SK-N-SH (cell line): ENCODE measurements at regions not wholly inside any gene's neighbourhood (a gene's known extent, or its start where the extent isn't known, plus 50 kb on each side); places are given as distances from the start of the nearest gene placed in this dataset.

Source experiments
- CTCF ChIA-PET: fragments of 300-600, 350-600 bp; formaldehyde crosslinking; extraction: SDS; loops from one replicate; lab custom pipeline; 2021; lab: Yijun Ruan, JAX
- POLR2A ChIA-PET: fragments of 350-600 bp; sonication (Branson Sonifier 250); formaldehyde crosslinking; extraction: SDS; loops from one replicate; lab custom pipeline; 2020; ENCODE audit warnings: antibody characterized with exemption, inconsistent platforms; lab: Yijun Ruan, JAX
- DNase-seq: peaks from one replicate; pipeline ENCODE4 v3.0.0; 2012
- H2AFZ ChIP-seq: fragments of 200-600 bp; sonication (generic); 2 replicates; pipeline ENCODE4 v1.8.1; 2016; ENCODE audit warnings: antibody characterized with exemption, mild to moderate bottlenecking, low read depth
- H3F3A ChIP-seq: fragments of 200-600 bp; sonication (generic); replicated peaks from 2 replicates; pipeline ENCODE3; 2016; ENCODE audit warnings: antibody characterized with exemption, mild to moderate bottlenecking; ENCODE audit not compliant: insufficient read depth
- H3K27ac ChIP-seq, 2 experiments: fragments of 200-500 bp in 1 of 2; fragments of 200-600 bp in 1 of 2; sonication (Bioruptor generic) in 1 of 2; sonication (generic), shearing (Covaris generic) in 1 of 2; 2 replicates each; pipeline versions ENCODE4 v1.5.1 to v1.6.1; 2014 to 2016; ENCODE audit warnings: low read depth in 2 of 2, inconsistent platforms in 1 of 2, low read length in 1 of 2, mild to moderate bottlenecking in 1 of 2, mixed read lengths in 1 of 2
- H3K27me3 ChIP-seq: fragments of 200-600 bp; sonication (generic), shearing (Covaris generic); 2 replicates; pipeline ENCODE4 v1.6.1; 2016; ENCODE audit warnings: mixed run types; ENCODE audit not compliant: insufficient read depth
- H3K36me3 ChIP-seq, 2 experiments: fragments of 200-500 bp in 1 of 2; fragments of 200-600 bp in 1 of 2; sonication (Bioruptor generic) in 1 of 2; sonication (generic) in 1 of 2; replicated peaks in 1 of 2; 2 replicates each; pipeline versions ENCODE3 to v1.5.1; 2014 to 2016; ENCODE audit warnings: low read length in 1 of 2, mild to moderate bottlenecking in 1 of 2; ENCODE audit not compliant: insufficient read depth in 2 of 2, control insufficient read depth in 1 of 2
- H3K4me1 ChIP-seq, 2 experiments: fragments of 200-500 bp in 1 of 2; fragments of 200-600 bp in 1 of 2; sonication (Bioruptor generic) in 1 of 2; sonication (generic), shearing (Covaris generic) in 1 of 2; 2 replicates each; pipeline versions ENCODE4 v1.5.1 to v1.6.1; 2014 to 2016; ENCODE audit warnings: low read depth in 1 of 2, low read length in 1 of 2, mixed run types in 1 of 2; ENCODE audit not compliant: insufficient read depth in 2 of 2, control insufficient read depth in 1 of 2
- H3K4me2 ChIP-seq: fragments of 200-600 bp; sonication (generic), shearing (Covaris generic); 2 replicates; pipeline ENCODE4 v1.6.1; 2017; ENCODE audit warnings: mixed run types
- H3K4me3 ChIP-seq, 2 experiments: fragments of 200-500 bp in 1 of 2; fragments of 200-600 bp in 1 of 2; sonication (Bioruptor generic) in 1 of 2; sonication (generic), shearing (Covaris generic) in 1 of 2; 2 replicates each; pipeline versions ENCODE4 v1.5.1 to v1.8.1; 2014 to 2016; ENCODE audit warnings: low read depth in 2 of 2, inconsistent platforms in 1 of 2, low read length in 1 of 2, mild to moderate bottlenecking in 1 of 2, mixed read lengths in 1 of 2, moderate library complexity in 1 of 2
- H3K79me2 ChIP-seq: fragments of 200-600 bp; sonication (generic); 2 replicates; pipeline ENCODE4 v1.8.1; 2017; ENCODE audit warnings: mild to moderate bottlenecking; ENCODE audit not compliant: insufficient read depth
- H3K9ac ChIP-seq: fragments of 200-600 bp; sonication (generic); 2 replicates; pipeline ENCODE4 v1.6.1; 2017; ENCODE audit warnings: mixed run types
- H3K9me2 ChIP-seq: fragments of 200-600 bp; sonication (generic); 2 replicates; pipeline ENCODE4 v1.6.1; 2017; ENCODE audit warnings: mixed run types
- H3K9me3 ChIP-seq: fragments of 200-600 bp; sonication (generic); 2 replicates; pipeline ENCODE4 v1.6.1; 2017; ENCODE audit warnings: mixed run types, mild to moderate bottlenecking, moderate library complexity
- H4K20me1 ChIP-seq: fragments of 200-600 bp; sonication (generic); 2 replicates; pipeline ENCODE4 v1.6.1; 2017; ENCODE audit warnings: mild to moderate bottlenecking, mixed run types; ENCODE audit not compliant: insufficient read depth
- CHD2 ChIP-seq: fragments of 150-350 bp; IDR thresholded peaks from 2 replicates; pipeline ENCODE4 v1.6.1; 2018; ENCODE audit warnings: low read length; ENCODE audit not compliant: partially characterized antibody
- ELF1 ChIP-seq: IDR thresholded peaks from 2 replicates; pipeline ENCODE4 v1.4.0; 2012
- EP300 ChIP-seq, 2 experiments: IDR thresholded peaks; 2 replicates each; pipeline versions ENCODE4 v1.4.0 to v1.6.1; 2012; ENCODE audit warnings: borderline replicate concordance in 1 of 2, low read depth in 1 of 2, low read length in 1 of 2
- EZH2phosphoT487 ChIP-seq: fragments of 200-600 bp; sonication (generic); IDR thresholded peaks from 2 replicates; pipeline ENCODE4 v1.6.1; 2017; ENCODE audit warnings: low read depth, mixed run types, mild to moderate bottlenecking, antibody characterized with exemption, moderate library complexity, borderline replicate concordance
- FOSL2 ChIP-seq: IDR thresholded peaks from 2 replicates; pipeline ENCODE4 v1.4.0; 2012; ENCODE audit warnings: low read depth, mild to moderate bottlenecking, moderate library complexity, borderline replicate concordance
- FOXJ3 ChIP-seq: sonication (generic); formaldehyde crosslinking; IDR thresholded peaks from 2 replicates; pipeline ENCODE4 v1.5.1; 2020; ENCODE audit warnings: mild to moderate bottlenecking, missing genetic modification reagents
- FOXM1 ChIP-seq: IDR thresholded peaks from 2 replicates; pipeline ENCODE4 v1.4.0; 2012; ENCODE audit warnings: low read depth, mild to moderate bottlenecking
- GABPA ChIP-seq: IDR thresholded peaks from 2 replicates; pipeline ENCODE4 v1.4.0; 2012; ENCODE audit warnings: low read depth, mild to moderate bottlenecking
- GATA2 ChIP-seq: sonication (generic); formaldehyde crosslinking; IDR thresholded peaks from 2 replicates; pipeline ENCODE4 v1.5.0; 2020; ENCODE audit warnings: mild to moderate bottlenecking, missing genetic modification reagents
- JUND ChIP-seq: IDR thresholded peaks from 2 replicates; pipeline ENCODE4 v1.4.0; 2012
- MEF2A ChIP-seq: IDR thresholded peaks from 2 replicates; pipeline ENCODE4 v1.4.0; 2012; ENCODE audit warnings: low read depth, borderline replicate concordance
- PBX3 ChIP-seq: IDR thresholded peaks from 2 replicates; pipeline ENCODE4; 2012
- POLR2AphosphoS5 ChIP-seq: IDR thresholded peaks from 2 replicates; pipeline ENCODE4 v1.6.1; 2012; ENCODE audit warnings: low read depth, low read length
- RCOR1 ChIP-seq: fragments of 150-350 bp; IDR thresholded peaks from 2 replicates; pipeline ENCODE4 v1.6.1; 2017; ENCODE audit warnings: antibody characterized with exemption, low read length
- REST ChIP-seq: IDR thresholded peaks from 2 replicates; pipeline ENCODE4 v1.6.1; 2012; ENCODE audit warnings: mild to moderate bottlenecking, low read depth, low read length, moderate library complexity
- RFX5 ChIP-seq: IDR thresholded peaks from 2 replicates; pipeline ENCODE4 v1.6.1; 2012; ENCODE audit warnings: mild to moderate bottlenecking, improper control_type of control experiment, low read length
- SIN3A ChIP-seq: IDR thresholded peaks from 2 replicates; pipeline ENCODE4 v1.6.1; 2012; ENCODE audit warnings: low read depth, mild to moderate bottlenecking, low read length, moderate library complexity, borderline replicate concordance
- SMC3 ChIP-seq: IDR thresholded peaks from 2 replicates; pipeline ENCODE4 v1.6.1; 2012; ENCODE audit warnings: low read depth, low read length, improper control_type of control experiment
- TAF1 ChIP-seq: IDR thresholded peaks from 2 replicates; pipeline ENCODE4 v1.6.1; 2012; ENCODE audit warnings: low read depth, mild to moderate bottlenecking, low read length, moderate library complexity, borderline replicate concordance
- TEAD4 ChIP-seq: IDR thresholded peaks from 2 replicates; pipeline ENCODE4 v1.4.0; 2012; ENCODE audit warnings: mild to moderate bottlenecking, borderline replicate concordance; ENCODE audit not compliant: insufficient read depth
- USF1 ChIP-seq: IDR thresholded peaks from 2 replicates; pipeline ENCODE4 v1.4.0; 2012; ENCODE audit warnings: low read depth, borderline replicate concordance
- USF2 ChIP-seq: fragments of 150-350 bp; IDR thresholded peaks from 2 replicates; pipeline ENCODE4 v1.6.1; 2017; ENCODE audit warnings: antibody characterized with exemption, low read length, low read depth, borderline replicate concordance
- YY1 ChIP-seq: IDR thresholded peaks from 2 replicates; pipeline ENCODE4 v1.4.0; 2012; ENCODE audit warnings: low read depth, mild to moderate bottlenecking
- WGBS: methylation state at CpG from one replicate; pipeline ENCODE4 v1.1.6; 2017; ENCODE audit warnings: low lambda C conversion rate; 5-methylcytosine and 5-hydroxymethylcytosine counted together

GRCh38 chr11:133739481-133739880, 105.8 kb downstream of the SPATA19 start:
- Histone ChIP-seq H3K9ac (no peak overlapping the region), H3K4me3 (no peak overlapping the region), H3K9me2 (no peaks in the 10 kb centered on the region), H3K4me2 (no peak overlapping the region), H3K79me2 (no peaks in the 10 kb centered on the region), H3K9me3 (no peaks in the 10 kb centered on the region), H3F3A (no peaks in the 10 kb centered on the region), H3K4me1 (no peaks in the 10 kb centered on the region), H3K27ac (no peak overlapping the region), H3K36me3 (no peaks in the 10 kb centered on the region), H4K20me1 (no peaks in the 10 kb centered on the region), H3K27me3 (no peaks in the 10 kb centered on the region), H2AFZ (no peak overlapping the region)
- TF ChIP-seq ELF1, result no peak
- TF ChIP-seq PBX3, result no peak
- TF ChIP-seq GABPA, result no peak
- no peak for TF ChIP-seq MEF2A
- no peak for TF ChIP-seq USF2
- no peak for TF ChIP-seq REST
- no peak for TF ChIP-seq RFX5
- TF ChIP-seq TEAD4, result no peak
- no peak for TF ChIP-seq USF1
- no peak for TF ChIP-seq POLR2AphosphoS5
- no peak for TF ChIP-seq YY1
- TF ChIP-seq FOSL2, result no peak
- TF ChIP-seq EP300 (IDR thresholded peaks at IDR 0.05; ENCODE audit: borderline replicate concordance in 1 of 2, low read depth in 1 of 2, low read length in 1 of 2), result no peak
- POLR2A ChIA-PET, result no interaction called here
- no peak for DNase-seq
- CTCF ChIA-PET, result no interaction called here

- no peaks in the 10 kb centered on the region for H3K9me3 ChIP-seq
- no peaks in the 10 kb centered on the region for H3K27me3 ChIP-seq
- H3K4me2 ChIP-seq, result no peak overlapping the region
- no peak overlapping the region for H3K4me3 ChIP-seq
- no peaks in the 10 kb centered on the region for H3K4me1 ChIP-seq
- H3K9ac ChIP-seq, result no peak overlapping the region
- 0% methylated on average over 1 of the region's 1 CpG for WGBS
- no peaks in the 10 kb centered on the region for H4K20me1 ChIP-seq
- CTCF ChIA-PET, result no interaction called here
- no peaks in the 10 kb centered on the region for H3K36me3 ChIP-seq
- no peak overlapping the region for H3K27ac ChIP-seq
- no peak for DNase-seq
- POLR2A ChIA-PET, result no interaction called here
- H2AFZ ChIP-seq, result no peak overlapping the region
- H3F3A ChIP-seq, result no peaks in the 10 kb centered on the region
- H3K9me2 ChIP-seq, result no peaks in the 10 kb centered on the region
- H3K79me2 ChIP-seq, result no peaks in the 10 kb centered on the region
- TF ChIP-seq JUND, result no peak
- no peak for TF ChIP-seq USF2
- no peak for TF ChIP-seq FOXM1
- TF ChIP-seq RCOR1, result no peak
- no peak for TF ChIP-seq EZH2phosphoT487
- no peak for TF ChIP-seq CHD2
- no peak for TF ChIP-seq USF1
- no peak for TF ChIP-seq FOXJ3 (CRISPR knock-in tag)
- no peak for TF ChIP-seq GATA2 (CRISPR knock-in tag)
- TF ChIP-seq SIN3A, result no peak
- no peak for TF ChIP-seq SMC3
- TF ChIP-seq TAF1, result no peak
These were observed 106.7 kb downstream of the SPATA19 start for GRCh38 chr11:133738624-133739023.
